H1 (cell line): ENCODE measurements at regions not wholly inside any gene's neighbourhood (a gene's known extent, or its start where the extent isn't known, plus 50 kb on each side); places are given as distances from the start of the nearest gene placed in this dataset.

Experiments used
- CTCF ChIA-PET: fragments of 300-600 bp; sonication (Branson Sonifier 250); formaldehyde crosslinking; loops from one replicate; lab custom pipeline; 2021; ENCODE audit not compliant: partially characterized antibody; lab: Charles Lee
- POLR2A ChIA-PET: fragments of 300-600 bp; sonication (Branson Sonifier 250); formaldehyde crosslinking; loops from one replicate; lab custom pipeline; 2021; ENCODE audit warnings: inconsistent platforms; ENCODE audit not compliant: partially characterized antibody; lab: Charles Lee
- DNase-seq, 2 experiments: peaks; one replicate each; pipeline versions ENCODE4 v3.0.0 to v3.0.0-alpha.2; 2010 to 2022; ENCODE audit warnings: low spot score in 2 of 2, low read depth in 1 of 2, mixed read lengths in 1 of 2
- FAIRE-seq: peaks from 2 replicates; lab custom pipeline; 2011; peaks lifted over from hg19 to GRCh38; lab: Jason Lieb, UNC
- H2AFZ ChIP-seq: 2 replicates; pipeline ENCODE4 v1.8.1; 2012; ENCODE audit warnings: low read length, inconsistent platforms
- H2AK5ac ChIP-seq: 2 replicates; pipeline ENCODE4 v1.6.1; 2013; ENCODE audit warnings: low read depth, low read length
- H2BK120ac ChIP-seq: replicated peaks from 2 replicates; pipeline ENCODE3; 2013; ENCODE audit warnings: low read depth, low read length, inconsistent platforms
- H2BK12ac ChIP-seq: 2 replicates; pipeline ENCODE4 v1.6.1; 2013; ENCODE audit warnings: low read depth, low read length
- H2BK15ac ChIP-seq: 2 replicates; pipeline ENCODE4 v1.6.1; 2013; ENCODE audit warnings: low read length
- H2BK20ac ChIP-seq: 2 replicates; pipeline ENCODE4 v1.6.1; 2013; ENCODE audit warnings: low read length
- H2BK5ac ChIP-seq: 2 replicates; pipeline ENCODE4 v1.6.1; 2013; ENCODE audit warnings: low read depth, low read length
- H3K14ac ChIP-seq: 2 replicates; pipeline ENCODE4 v1.6.1; 2013; ENCODE audit warnings: inconsistent platforms; ENCODE audit not compliant: insufficient read length
- H3K18ac ChIP-seq: 2 replicates; pipeline ENCODE4 v1.6.1; 2013; ENCODE audit warnings: low read length; ENCODE audit errors: extremely low read depth
- H3K23ac ChIP-seq: 2 replicates; pipeline ENCODE4 v1.6.1; 2013; ENCODE audit warnings: inconsistent platforms; ENCODE audit not compliant: insufficient read length
- H3K23me2 ChIP-seq: 2 replicates; pipeline ENCODE4 v1.6.1; 2013; ENCODE audit warnings: low read depth, low read length
- H3K27ac ChIP-seq: 2 replicates; pipeline ENCODE4 v1.6.1; 2011; ENCODE audit warnings: low read depth, low read length, inconsistent platforms
- H3K27me3 ChIP-seq, 4 experiments: replicated peaks in 1 of 4; 1 replicate in 1 of 4; 2 replicates in 3 of 4; pipeline versions ENCODE4 v1.6.1 to v1.8.1; 2011 to 2013; ENCODE audit warnings: low read length in 3 of 4, mild to moderate bottlenecking in 3 of 4, inconsistent platforms in 2 of 4, mixed read lengths in 2 of 4, moderate library complexity in 1 of 4; ENCODE audit not compliant: control insufficient read depth in 3 of 4, insufficient read depth in 3 of 4; ENCODE audit errors: extremely low read depth in 1 of 4
- H3K36me3 ChIP-seq, 4 experiments: 2 replicates each; pipeline versions ENCODE4 v1.6.1 to v1.8.1; 2011 to 2013; ENCODE audit warnings: mild to moderate bottlenecking in 4 of 4, low read length in 3 of 4, moderate library complexity in 2 of 4, control low read depth in 1 of 4, inconsistent platforms in 1 of 4; ENCODE audit not compliant: insufficient read depth in 4 of 4, control insufficient read depth in 2 of 4
- H3K4ac ChIP-seq: replicated peaks from 2 replicates; pipeline ENCODE3; 2013; ENCODE audit warnings: low read length, low read depth, mixed read lengths, inconsistent platforms; ENCODE audit not compliant: insufficient read length
- H3K4me1 ChIP-seq, 4 experiments: replicated peaks in 1 of 4; 1 replicate in 1 of 4; 2 replicates in 3 of 4; pipeline versions ENCODE4 v1.6.1 to v1.8.1; 2011 to 2013; ENCODE audit warnings: low read length in 3 of 4, inconsistent platforms in 2 of 4, mixed read lengths in 1 of 4; ENCODE audit not compliant: insufficient read depth in 4 of 4, control insufficient read depth in 3 of 4
- H3K4me2 ChIP-seq, 2 experiments: 2 replicates each; pipeline versions ENCODE4 v1.6.1 to v1.8.1; 2011 to 2013; ENCODE audit warnings: low read depth in 2 of 2, low read length in 2 of 2, control low read depth in 1 of 2, inconsistent platforms in 1 of 2, mild to moderate bottlenecking in 1 of 2; ENCODE audit not compliant: insufficient read depth in 1 of 2
- H3K4me3 ChIP-seq, 4 experiments: fragments of 200-600, 300-600 bp in 1 of 4; sonication (generic), shearing (Covaris generic), sonication (Bioruptor Twin) in 1 of 4; 2 replicates each; pipeline versions ENCODE4 v1.5.1 to v1.8.1; 2011 to 2016; ENCODE audit warnings: low read length in 4 of 4, low read depth in 3 of 4, control low read depth in 2 of 4, inconsistent platforms in 2 of 4, mild to moderate bottlenecking in 2 of 4, mixed read lengths in 1 of 4, moderate library complexity in 1 of 4; ENCODE audit not compliant: insufficient read depth in 2 of 4; ENCODE audit errors: extremely low read depth in 1 of 4
- H3K56ac ChIP-seq: replicated peaks from 2 replicates; pipeline ENCODE3; 2013; ENCODE audit warnings: low read depth, mild to moderate bottlenecking, mixed read lengths, low read length, inconsistent platforms; ENCODE audit not compliant: insufficient read length
- H3K79me1 ChIP-seq: 2 replicates; pipeline ENCODE4 v1.6.1; 2013; ENCODE audit warnings: low read depth, low read length, control low read depth
- H3K79me2 ChIP-seq, 2 experiments: 2 replicates each; pipeline versions ENCODE4 v1.6.1 to v1.8.1; 2012 to 2013; ENCODE audit warnings: low read length in 2 of 2, mild to moderate bottlenecking in 2 of 2, inconsistent platforms in 1 of 2; ENCODE audit not compliant: insufficient read depth in 2 of 2, control insufficient read depth in 1 of 2
- H3K9ac ChIP-seq, 4 experiments: replicated peaks in 1 of 4; 1 replicate in 1 of 4; 2 replicates in 3 of 4; pipeline versions ENCODE4 v1.6.1 to v1.8.1; 2011 to 2013; ENCODE audit warnings: low read depth in 3 of 4, low read length in 3 of 4, control low read depth in 2 of 4, mild to moderate bottlenecking in 2 of 4, moderate library complexity in 2 of 4, inconsistent platforms in 1 of 4; ENCODE audit errors: extremely low read depth in 1 of 4
- H3K9me3 ChIP-seq, 2 experiments: 2 replicates each; pipeline versions ENCODE4 v1.6.1 to v1.8.1; 2012 to 2013; ENCODE audit warnings: mild to moderate bottlenecking in 2 of 2, moderate library complexity in 2 of 2, control low read depth in 1 of 2, inconsistent platforms in 1 of 2, low read depth in 1 of 2, low read length in 1 of 2, mixed read lengths in 1 of 2; ENCODE audit not compliant: insufficient read depth in 2 of 2
- H4K20me1 ChIP-seq, 2 experiments: replicated peaks in 1 of 2; 2 replicates each; pipeline versions ENCODE3 to v1.8.1; 2011 to 2013; ENCODE audit warnings: inconsistent platforms in 2 of 2, low read length in 2 of 2, mild to moderate bottlenecking in 1 of 2; ENCODE audit not compliant: insufficient read depth in 2 of 2, control insufficient read depth in 1 of 2
- H4K5ac ChIP-seq: 2 replicates; pipeline ENCODE4 v1.6.1; 2013; ENCODE audit warnings: low read length, low read depth, mixed read lengths, inconsistent platforms; ENCODE audit not compliant: insufficient read length
- H4K8ac ChIP-seq: 2 replicates; pipeline ENCODE4 v1.8.0; 2013; ENCODE audit warnings: mild to moderate bottlenecking, moderate library complexity, low read length, inconsistent platforms; ENCODE audit not compliant: insufficient read depth; ENCODE audit errors: extremely low read depth
- H4K91ac ChIP-seq: replicated peaks from 2 replicates; pipeline ENCODE3; 2013; ENCODE audit warnings: low read length, mixed read lengths, inconsistent platforms; ENCODE audit not compliant: insufficient read length
- CEBPB ChIP-seq: IDR thresholded peaks from 2 replicates; pipeline ENCODE4 v1.6.1; 2012; ENCODE audit warnings: low read depth, low read length
- CHD1 ChIP-seq: IDR thresholded peaks from 2 replicates; pipeline ENCODE4 v1.6.1; 2012; ENCODE audit warnings: low read depth, low read length, improper control_type of control experiment
- GABPA ChIP-seq: IDR thresholded peaks from 2 replicates; pipeline ENCODE4 v1.6.1; 2011; ENCODE audit warnings: mild to moderate bottlenecking, low read length, moderate library complexity, borderline replicate concordance; ENCODE audit not compliant: insufficient read depth
- HDAC2 ChIP-seq, 2 experiments: fragments of 300-600 bp in 1 of 2; sonication (generic) in 1 of 2; IDR thresholded peaks; 2 replicates each; pipeline ENCODE4 v1.6.1; 2011 to 2012; ENCODE audit warnings: low read depth in 2 of 2, low read length in 2 of 2, mild to moderate bottlenecking in 2 of 2, moderate library complexity in 2 of 2, borderline replicate concordance in 1 of 2, inconsistent platforms in 1 of 2
- MAFK ChIP-seq: IDR thresholded peaks from 2 replicates; pipeline ENCODE4 v1.6.1; 2012; ENCODE audit warnings: low read depth, mild to moderate bottlenecking, improper control_type of control experiment, low read length
- MAX ChIP-seq: IDR thresholded peaks from 2 replicates; pipeline ENCODE4 v1.6.1; 2012; ENCODE audit warnings: inconsistent platforms
- POLR2AphosphoS5 ChIP-seq: IDR thresholded peaks from 2 replicates; pipeline ENCODE4 v1.6.1; 2011; ENCODE audit warnings: low read depth, low read length
- POU5F1 ChIP-seq: IDR thresholded peaks from 2 replicates; pipeline ENCODE4 v1.6.1; 2011; ENCODE audit warnings: low read depth, mild to moderate bottlenecking, low read length, moderate library complexity
- SIX5 ChIP-seq: IDR thresholded peaks from 2 replicates; pipeline ENCODE4 v1.6.1; 2011; ENCODE audit warnings: mild to moderate bottlenecking, low read depth, low read length
- SP1 ChIP-seq: IDR thresholded peaks from 2 replicates; pipeline ENCODE4 v1.6.1; 2011; ENCODE audit warnings: low read depth, low read length
- SP4 ChIP-seq: IDR thresholded peaks from 2 replicates; pipeline ENCODE4 v1.6.1; 2012; ENCODE audit warnings: low read length, inconsistent platforms
- TBP ChIP-seq: IDR thresholded peaks from 2 replicates; pipeline ENCODE4 v1.6.1; 2011; ENCODE audit warnings: low read depth, low read length, improper control_type of control experiment
- YY1 ChIP-seq: IDR thresholded peaks from 2 replicates; pipeline ENCODE4 v1.6.1; 2011; ENCODE audit warnings: low read depth, mild to moderate bottlenecking, low read length
- ZNF274 ChIP-seq: IDR thresholded peaks from 2 replicates; pipeline ENCODE4 v1.7.0; 2012; ENCODE audit warnings: low read length, borderline replicate concordance; ENCODE audit errors: extremely low read depth
- WGBS, 2 experiments: shearing (Covaris generic) in 1 of 2; methylation state at CpG; one replicate each; pipeline versions ENCODE4 v1.1.6 to v1.1.7; 2013 to 2015; ENCODE audit warnings: low lambda C conversion rate in 2 of 2, mixed read lengths in 2 of 2, inconsistent platforms in 1 of 2, low coverage in 1 of 2, missing lambda C conversion rate in 1 of 2; ENCODE audit not compliant: insufficient replicate concordance in 2 of 2, insufficient coverage in 1 of 2, insufficient read length in 1 of 2; ENCODE audit errors: extremely low coverage in 1 of 2, missing lambda C conversion rate in 1 of 2; 5-methylcytosine and 5-hydroxymethylcytosine counted together
- TF ChIP-seq, protein P1 (sequence below): IDR thresholded peaks from 2 replicates; pipeline ENCODE4 v1.6.1; 2012; ENCODE audit warnings: inconsistent platforms

- Histone ChIP-seq H3K4me1 (no peaks in the 10 kb centered on the region), H3K79me1 (no peaks in the 10 kb centered on the region), H3K18ac (no peak overlapping the region), H3K9me3 (no peaks in the 10 kb centered on the region; a peak in 1 of 4 replicates), H3K14ac (no peak overlapping the region), H2BK20ac (no peak overlapping the region), H3K4me2 (no peak overlapping the region), H2BK5ac (no peak overlapping the region), H4K8ac (no peak overlapping the region), H2BK12ac (no peak overlapping the region), H3K27me3 (no peaks in the 10 kb centered on the region), H4K20me1 (no peaks in the 10 kb centered on the region), H4K91ac (no peak overlapping the region), H2AK5ac (no peak overlapping the region), H3K23me2 (no peaks in the 10 kb centered on the region), H3K79me2 (no peaks in the 10 kb centered on the region), H3K4ac (no peak overlapping the region), H3K27ac (no peak overlapping the region), H3K23ac (no peak overlapping the region), H3K4me3 (no peak overlapping the region), H4K5ac (no peak overlapping the region), H2BK120ac (no peak overlapping the region), H3K56ac (no peak overlapping the region), H2BK15ac (no peak overlapping the region), H2AFZ (no peak overlapping the region), H3K36me3 (no peaks in the 10 kb centered on the region), H3K9ac (no peak overlapping the region)
- POLR2A ChIA-PET: no interaction called here
- CTCF ChIA-PET: interaction anchor here (0.5 to 0.6 kb wide), 3 partner anchors 25 to 1827 kb away, joined by 3 read pairs; no protein-coding TSS in a partner anchor
- DNase-seq (no peak), FAIRE-seq (no peak)
- WGBS, 2 experiments: 95% methylated on average over 5 of the region's 5 CpGs; no CpG with 5 or more reads in 1 of the 2 experiments
- TF ChIP-seq CEBPB: no peak
- TF ChIP-seq TBP: no peak
- TF ChIP-seq, protein P1, sequence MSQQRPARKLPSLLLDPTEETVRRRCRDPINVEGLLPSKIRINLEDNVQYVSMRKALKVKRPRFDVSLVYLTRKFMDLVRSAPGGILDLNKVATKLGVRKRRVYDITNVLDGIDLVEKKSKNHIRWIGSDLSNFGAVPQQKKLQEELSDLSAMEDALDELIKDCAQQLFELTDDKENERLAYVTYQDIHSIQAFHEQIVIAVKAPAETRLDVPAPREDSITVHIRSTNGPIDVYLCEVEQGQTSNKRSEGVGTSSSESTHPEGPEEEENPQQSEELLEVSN: no peak
- TF ChIP-seq YY1: no peak
- no peak for TF ChIP-seq HDAC2 (IDR thresholded peaks at IDR 0.05; ENCODE audit: borderline replicate concordance in 1 of 2, low read depth in 2 of 2, low read length in 2 of 2)
- TF ChIP-seq SIX5: no peak
- TF ChIP-seq MAFK: no peak
- TF ChIP-seq SP1: no peak
- no peak for TF ChIP-seq POLR2AphosphoS5
- no peak for TF ChIP-seq SP4
- no peak for TF ChIP-seq ZNF274
- TF ChIP-seq POU5F1: no peak
- no peak for TF ChIP-seq MAX
- TF ChIP-seq GABPA: no peak
- no peak for TF ChIP-seq CHD1
Observed at GRCh38 chr2:145352484-145352883, 832.6 kb upstream of the ZEB2 start.
